ENCODE measurements at regions not wholly inside any gene's neighbourhood (a gene's known extent, or its start where the extent isn't known, plus 50 kb on each side); places are given as distances from the start of the nearest gene placed in this dataset.

GRCh38 chr20:51228763-51229162, 205.9 kb upstream of the KCNG1 start:
- H3K4me3 ChIP-seq (ENCODE audit: control insufficient read depth, low read depth, low read length): no peak overlapping the region
- DNase-seq (ENCODE audit: low read depth): no peak

GRCh38 chr20:51227744-51228143, 204.8 kb upstream of the KCNG1 start:
- TF ChIP-seq CTCF (conservative IDR thresholded peaks at IDR 0.05; ENCODE audit: control insufficient read depth, insufficient read depth, low read depth, low read length): no peak

More at GRCh38 chr20:51228763-51229162, 205.9 kb upstream of the KCNG1 start:
- no peak for TF ChIP-seq CTCF (conservative IDR thresholded peaks at IDR 0.05; ENCODE audit: control insufficient read depth, insufficient read depth, low read depth, low read length)

GRCh38 chr20:51223183-51223720, 200.3 kb upstream of the KCNG1 start:
- no peak overlapping the region for H3K4me3 ChIP-seq (ENCODE audit: control insufficient read depth, low read depth, low read length)
- no peak for TF ChIP-seq CTCF (conservative IDR thresholded peaks at IDR 0.05; ENCODE audit: control insufficient read depth, insufficient read depth, low read depth, low read length)
- DNase-seq (ENCODE audit: low read depth): no peak

More at GRCh38 chr20:51227744-51228143, 204.8 kb upstream of the KCNG1 start:
- no peak for DNase-seq (ENCODE audit: low read depth)
- H3K4me3 ChIP-seq (ENCODE audit: control insufficient read depth, low read depth, low read length): no peak overlapping the region

GRCh38 chr20:51221791-51222408, 199.0 kb upstream of the KCNG1 start:
- H3K4me3 ChIP-seq (ENCODE audit: control insufficient read depth, low read depth, low read length): no peak overlapping the region
- peak; percentile 56 for DNase-seq (ENCODE audit: low read depth)
- no peak for TF ChIP-seq CTCF (conservative IDR thresholded peaks at IDR 0.05; ENCODE audit: control insufficient read depth, insufficient read depth, low read depth, low read length)

GRCh38 chr20:51221103-51221502, 198.2 kb upstream of the KCNG1 start:
- DNase-seq (ENCODE audit: low read depth): no peak
- no peak for TF ChIP-seq CTCF (conservative IDR thresholded peaks at IDR 0.05; ENCODE audit: control insufficient read depth, insufficient read depth, low read depth, low read length)
- no peak overlapping the region for H3K4me3 ChIP-seq (ENCODE audit: control insufficient read depth, low read depth, low read length)

GRCh38 chr20:51220293-51220706, 197.4 kb upstream of the KCNG1 start:
- H3K4me3 ChIP-seq (ENCODE audit: control insufficient read depth, low read depth, low read length): no peak overlapping the region
- peak; percentile 85 for TF ChIP-seq CTCF (conservative IDR thresholded peaks at IDR 0.05; ENCODE audit: control insufficient read depth, insufficient read depth, low read depth, low read length)
- peak; percentile 21 for DNase-seq (ENCODE audit: low read depth)
